OCI-LY7 (cell line): ENCODE measurements at regions not wholly inside any gene's neighbourhood (a gene's known extent, or its start where the extent isn't known, plus 50 kb on each side); places are given as distances from the start of the nearest gene placed in this dataset.

Source experiments
- BruUV-seq: library from RNA; stranded (reverse); fragments of 400-500 nt; replicated peaks from 2 replicates; lab custom pipeline; 2021; lab: Mats Ljungman, UMichigan
- CTCF ChIA-PET: fragments of 300-600 bp; sonication (Branson Sonifier 250); formaldehyde crosslinking; loops from one replicate; lab custom pipeline; 2022; ENCODE audit warnings: antibody characterized with exemption; ENCODE audit not compliant: unreplicated experiment; lab: Charles Lee
- POLR2A ChIA-PET: fragments of 300-600 bp; sonication (Branson Sonifier 250); formaldehyde crosslinking; loops from one replicate; lab custom pipeline; 2022; ENCODE audit warnings: antibody characterized with exemption; lab: Charles Lee
- DNase-seq: peaks from one replicate; pipeline ENCODE4 v3.0.0-alpha.2; 2015; ENCODE audit warnings: low spot score
- H2AFZ ChIP-seq: fragments of 200-600 bp; sonication (generic), shearing (Covaris generic); 2 replicates; pipeline ENCODE4 v1.6.1; 2014; ENCODE audit warnings: mild to moderate bottlenecking, antibody characterized with exemption, low read length, moderate library complexity
- H3K27ac ChIP-seq: fragments of 200-600 bp; sonication (generic); 2 replicates; pipeline ENCODE4 v1.5.1; 2014; ENCODE audit warnings: mixed run types, low read depth, mild to moderate bottlenecking, moderate library complexity, low read length, inconsistent platforms; ENCODE audit not compliant: poor library complexity, severe bottlenecking
- H3K36me3 ChIP-seq: fragments of 200-600 bp; sonication (generic); 2 replicates; pipeline ENCODE4 v1.6.1; 2014; ENCODE audit warnings: mild to moderate bottlenecking, antibody characterized with exemption, low read length, moderate library complexity, mixed read lengths; ENCODE audit not compliant: insufficient read depth
- H3K4me1 ChIP-seq: fragments of 200-600 bp; sonication (generic); 2 replicates; pipeline ENCODE4 v1.5.1; 2014; ENCODE audit warnings: mild to moderate bottlenecking, low read length; ENCODE audit not compliant: insufficient read depth, poor library complexity, severe bottlenecking
- H3K4me2 ChIP-seq: fragments of 200-600 bp; sonication (generic); 2 replicates; pipeline ENCODE4 v1.6.1; 2014; ENCODE audit warnings: mild to moderate bottlenecking, low read length
- H3K4me3 ChIP-seq: fragments of 200-600 bp; sonication (generic); 2 replicates; pipeline ENCODE4 v1.5.1; 2014; ENCODE audit warnings: mild to moderate bottlenecking, low read depth, low read length; ENCODE audit not compliant: poor library complexity, severe bottlenecking
- H3K79me2 ChIP-seq: fragments of 200-600 bp; sonication (generic); 2 replicates; pipeline ENCODE4 v1.6.1; 2016; ENCODE audit warnings: low read depth, mild to moderate bottlenecking, low read length, moderate library complexity, mixed read lengths; ENCODE audit not compliant: insufficient read depth
- H3K9me2 ChIP-seq: fragments of 200-600 bp; sonication (generic); 2 replicates; pipeline ENCODE4 v1.6.1; 2016; ENCODE audit warnings: mild to moderate bottlenecking, low read length, mixed read lengths; ENCODE audit not compliant: insufficient read depth
- H3K9me3 ChIP-seq: fragments of 200-600 bp; sonication (generic); 2 replicates; pipeline ENCODE4 v1.6.1; 2014; ENCODE audit warnings: mild to moderate bottlenecking, mixed run types, low read length, mixed read lengths
- H4K20me1 ChIP-seq: fragments of 200-600 bp; sonication (generic); 2 replicates; pipeline ENCODE4 v1.6.1; 2014; ENCODE audit warnings: mild to moderate bottlenecking, antibody characterized with exemption, low read length, moderate library complexity, mixed read lengths; ENCODE audit not compliant: insufficient read depth
- EZH2phosphoT487 ChIP-seq: fragments of 200-600 bp; sonication (generic); IDR thresholded peaks from 2 replicates; pipeline ENCODE4 v1.6.1; 2018; ENCODE audit warnings: low read depth, borderline replicate concordance, mild to moderate bottlenecking, mixed run types, antibody characterized with exemption, low read length, moderate library complexity, mixed read lengths
- intact Hi-C: fragments of 100-400 bp; cut with micrococcal nuclease; formaldehyde crosslinking; loops from one replicate; pipeline ENCODE4 v1.10.0; 2022; ENCODE audit not compliant: unreplicated experiment
- TF ChIP-seq, protein P1 (sequence below): fragments of 200-600 bp; sonication (generic); conservative IDR thresholded peaks from 2 replicates; pipeline ENCODE4 v1.5.1; 2014; ENCODE audit warnings: mild to moderate bottlenecking, antibody characterized with exemption, low read length, moderate library complexity, mixed read lengths

GRCh38 chr6:103154779-103155572 is 1704.7 kb downstream of the HACE1 start:
- no peaks in the 10 kb centered on the region for H3K79me2 ChIP-seq
- DNase-seq, result no peak
- no peak overlapping the region for H2AFZ ChIP-seq
- intact Hi-C loops, result no loop called here
- H3K9me2 ChIP-seq, result no peaks in the 10 kb centered on the region
- no peaks in the 10 kb centered on the region for H3K36me3 ChIP-seq
- no peaks in the 10 kb centered on the region for H3K9me3 ChIP-seq
- no peak for TF ChIP-seq EZH2phosphoT487
- TF ChIP-seq, protein P1, sequence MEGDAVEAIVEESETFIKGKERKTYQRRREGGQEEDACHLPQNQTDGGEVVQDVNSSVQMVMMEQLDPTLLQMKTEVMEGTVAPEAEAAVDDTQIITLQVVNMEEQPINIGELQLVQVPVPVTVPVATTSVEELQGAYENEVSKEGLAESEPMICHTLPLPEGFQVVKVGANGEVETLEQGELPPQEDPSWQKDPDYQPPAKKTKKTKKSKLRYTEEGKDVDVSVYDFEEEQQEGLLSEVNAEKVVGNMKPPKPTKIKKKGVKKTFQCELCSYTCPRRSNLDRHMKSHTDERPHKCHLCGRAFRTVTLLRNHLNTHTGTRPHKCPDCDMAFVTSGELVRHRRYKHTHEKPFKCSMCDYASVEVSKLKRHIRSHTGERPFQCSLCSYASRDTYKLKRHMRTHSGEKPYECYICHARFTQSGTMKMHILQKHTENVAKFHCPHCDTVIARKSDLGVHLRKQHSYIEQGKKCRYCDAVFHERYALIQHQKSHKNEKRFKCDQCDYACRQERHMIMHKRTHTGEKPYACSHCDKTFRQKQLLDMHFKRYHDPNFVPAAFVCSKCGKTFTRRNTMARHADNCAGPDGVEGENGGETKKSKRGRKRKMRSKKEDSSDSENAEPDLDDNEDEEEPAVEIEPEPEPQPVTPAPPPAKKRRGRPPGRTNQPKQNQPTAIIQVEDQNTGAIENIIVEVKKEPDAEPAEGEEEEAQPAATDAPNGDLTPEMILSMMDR, result no peak
- no TSS peak for BruUV-seq
- POLR2A ChIA-PET, result no interaction called here
- CTCF ChIA-PET, result no interaction called here
- no peaks in the 10 kb centered on the region for H4K20me1 ChIP-seq
- H3K27ac ChIP-seq, result no peak overlapping the region
- no peak overlapping the region for H3K4me3 ChIP-seq
- H3K4me1 ChIP-seq, result no peaks in the 10 kb centered on the region
- no peak overlapping the region for H3K4me2 ChIP-seq

GRCh38 chr6:103153016-103153415 is 1706.7 kb downstream of the HACE1 start:
- BruUV-seq, result no TSS peak
- DNase-seq, result no peak
- no peak for TF ChIP-seq EZH2phosphoT487

GRCh38 chr6:103142902-103143301 is 1716.8 kb downstream of the HACE1 start:
- Histone ChIP-seq H3K79me2 (no peaks in the 10 kb centered on the region), H3K9me2 (no peaks in the 10 kb centered on the region), H4K20me1 (no peaks in the 10 kb centered on the region), H3K36me3 (no peaks in the 10 kb centered on the region), H3K27ac (no peak overlapping the region), H2AFZ (no peak overlapping the region), H3K4me1 (no peaks in the 10 kb centered on the region), H3K9me3 (no peaks in the 10 kb centered on the region), H3K4me2 (no peak overlapping the region), H3K4me3 (no peak overlapping the region)
- TF ChIP-seq, protein P1, result no peak
- no peak for TF ChIP-seq EZH2phosphoT487
- ChIA-PET POLR2A (no interaction called here), CTCF (no interaction called here)
- no peak for DNase-seq
- intact Hi-C loops, result no loop called here
- BruUV-seq, result no TSS peak

More at GRCh38 chr6:103153016-103153415, 1706.7 kb downstream of the HACE1 start:
- no peak overlapping the region for H2AFZ ChIP-seq
- POLR2A ChIA-PET, result interaction anchor here (0.6 kb wide), 1 partner anchor 47 kb away, joined by 4 read pairs; no protein-coding TSS in a partner anchor
- H4K20me1 ChIP-seq, result no peaks in the 10 kb centered on the region
- intact Hi-C loops, result no loop called here
- no peak overlapping the region for H3K27ac ChIP-seq
- CTCF ChIA-PET, result no interaction called here
- no peaks in the 10 kb centered on the region for H3K9me3 ChIP-seq
- H3K4me2 ChIP-seq, result no peak overlapping the region
- H3K9me2 ChIP-seq, result no peaks in the 10 kb centered on the region
- H3K36me3 ChIP-seq, result no peaks in the 10 kb centered on the region
- H3K4me3 ChIP-seq, result no peak overlapping the region
- H3K4me1 ChIP-seq, result no peaks in the 10 kb centered on the region
- no peaks in the 10 kb centered on the region for H3K79me2 ChIP-seq
